B cell (primary cell): ENCODE measurements at regions not wholly inside any gene's neighbourhood (a gene's known extent, or its start where the extent isn't known, plus 50 kb on each side); places are given as distances from the start of the nearest gene placed in this dataset.

ENCODE experiments used
- ATAC-seq: fragments of 200-7000 bp; cut with Tn5 transposase; one replicate; pipeline ENCODE4 v1.10.0; 2021; ENCODE audit warnings: low read depth, mild to moderate bottlenecking, moderate number of reproducible peaks, moderate library complexity
- CTCF ChIA-PET: fragments of 350-600 bp; sonication (Branson Sonifier 250); formaldehyde crosslinking; loops from one replicate; lab custom pipeline; 2021; ENCODE audit warnings: antibody characterized with exemption, inconsistent platforms; lab: Charles Lee
- POLR2A ChIA-PET: fragments of 350-600 bp; sonication (Branson Sonifier 250); formaldehyde crosslinking; loops from one replicate; lab custom pipeline; 2021; ENCODE audit warnings: antibody characterized with exemption; lab: Charles Lee
- DNase-seq: peaks from one replicate; pipeline ENCODE4 v3.0.0; 2013
- H2AFZ ChIP-seq: 2 replicates; pipeline ENCODE4 v1.6.1; 2012; ENCODE audit warnings: mild to moderate bottlenecking, low read depth, low read length; ENCODE audit not compliant: insufficient read depth, poor library complexity, severe bottlenecking
- H3K27ac ChIP-seq, 2 donors: 1 replicate in 1 of 2; 2 replicates in 1 of 2; pipeline ENCODE4 v1.5.1; 2012 to 2013; ENCODE audit warnings: low read length in 2 of 2, mild to moderate bottlenecking in 2 of 2, moderate library complexity in 1 of 2
- H3K27me3 ChIP-seq, 4 experiments: fragments of 200-600 bp in 1 of 4; sonication (generic) in 1 of 4; replicated peaks in 1 of 4; 1 replicate in 2 of 4; 2 replicates in 2 of 4; pipeline versions ENCODE4 v1.6.1 to v1.7.0; 2013 to 2016; ENCODE audit warnings: low read length in 3 of 4, mild to moderate bottlenecking in 2 of 4, mixed read lengths in 1 of 4, moderate library complexity in 1 of 4; ENCODE audit not compliant: insufficient read depth in 4 of 4, control insufficient read depth in 3 of 4; ENCODE audit errors: control extremely low read depth in 1 of 4
- H3K36me3 ChIP-seq, 2 experiments: replicated peaks in 1 of 2; 1 replicate in 1 of 2; 2 replicates in 1 of 2; pipeline versions ENCODE4 v1.6.1 to v1.7.1; 2013; ENCODE audit warnings: low read length in 1 of 2; ENCODE audit not compliant: insufficient read depth in 2 of 2, control insufficient read depth in 1 of 2; ENCODE audit errors: control extremely low read depth in 1 of 2, extremely low read depth in 1 of 2
- H3K4me1 ChIP-seq, 2 donors: fragments of 200-600 bp in 1 of 2; sonication (generic) in 1 of 2; 1 replicate in 1 of 2; 2 replicates in 1 of 2; pipeline versions ENCODE4 v1.5.1 to v1.6.1; 2013 to 2017; ENCODE audit warnings: low read length in 2 of 2; ENCODE audit not compliant: control insufficient read depth in 2 of 2, insufficient read depth in 2 of 2
- H3K4me2 ChIP-seq: replicated peaks from 2 replicates; pipeline ENCODE3; 2012; ENCODE audit warnings: mild to moderate bottlenecking, low read depth, low read length; ENCODE audit not compliant: poor library complexity, severe bottlenecking
- H3K4me3 ChIP-seq, 5 experiments: fragments of 200-600 bp in 1 of 5; sonication (generic) in 1 of 5; 1 replicate in 3 of 5; 2 replicates in 2 of 5; pipeline versions ENCODE4 v1.5.1 to v1.7.0; 2011 to 2016; ENCODE audit warnings: low read length in 4 of 5, mild to moderate bottlenecking in 4 of 5, low read depth in 2 of 5, control low read depth in 1 of 5, moderate library complexity in 1 of 5; ENCODE audit not compliant: insufficient read depth in 1 of 5; ENCODE audit errors: control extremely low read depth in 1 of 5, extremely low read depth in 1 of 5
- H3K79me2 ChIP-seq: fragments of 200-600 bp; sonication (generic); one replicate; pipeline ENCODE4 v1.6.0; 2016; ENCODE audit warnings: low read length; ENCODE audit not compliant: control insufficient read depth, insufficient read depth
- H3K9ac ChIP-seq: fragments of 200-600 bp; sonication (generic); 2 replicates; pipeline ENCODE4 v1.6.1; 2017; ENCODE audit warnings: mild to moderate bottlenecking, low read length, moderate library complexity
- H3K9me3 ChIP-seq, 3 donors: one replicate each; pipeline versions ENCODE4 v1.6.1 to v1.7.1; 2013; ENCODE audit warnings: low read length in 2 of 3; ENCODE audit not compliant: control insufficient read depth in 2 of 3, insufficient read depth in 1 of 3; ENCODE audit errors: control extremely low read depth in 1 of 3
- H4K20me1 ChIP-seq: 2 replicates; pipeline ENCODE4 v1.6.0; 2012; ENCODE audit warnings: mild to moderate bottlenecking, low read length; ENCODE audit not compliant: insufficient read depth, control insufficient read depth, poor library complexity, severe bottlenecking
- H3K27ac Mint-ChIP-seq: one replicate; pipeline ENCODE4 v1.8.0; 2021; ENCODE audit warnings: mixed read lengths
- H3K27me3 Mint-ChIP-seq: one replicate; pipeline ENCODE4 v1.8.0; 2021; ENCODE audit warnings: mixed read lengths
- H3K4me1 Mint-ChIP-seq: one replicate; pipeline ENCODE4 v1.8.0; 2021; ENCODE audit warnings: mixed read lengths
- H3K4me3 Mint-ChIP-seq: one replicate; pipeline ENCODE4 v1.8.0; 2021; ENCODE audit warnings: mixed read lengths
- H3K9me3 Mint-ChIP-seq: one replicate; pipeline ENCODE4 v1.8.0; 2022; ENCODE audit warnings: mixed read lengths; ENCODE audit not compliant: insufficient read depth
- CTCF ChIP-seq: fragments of 200-600 bp; IDR thresholded peaks from one replicate; pipeline ENCODE4 v1.8.0; 2022; ENCODE audit warnings: antibody characterized with exemption, mild to moderate bottlenecking
- EZH2 ChIP-seq: IDR thresholded peaks from 2 replicates; pipeline ENCODE4 v1.6.1; 2012; ENCODE audit warnings: borderline replicate concordance, low read depth, mild to moderate bottlenecking, moderate library complexity, low read length; ENCODE audit not compliant: insufficient read depth, poor library complexity, severe bottlenecking
- WGBS: methylation state at CpG from one replicate; pipeline ENCODE4 v1.1.5; 2013; ENCODE audit warnings: missing lambda C conversion rate; ENCODE audit not compliant: insufficient coverage; 5-methylcytosine and 5-hydroxymethylcytosine counted together
- intact Hi-C: fragments of 100-400 bp; cut with micrococcal nuclease; formaldehyde crosslinking; loops from one replicate; pipeline ENCODE4 v1.10.0; 2022

DNA sequence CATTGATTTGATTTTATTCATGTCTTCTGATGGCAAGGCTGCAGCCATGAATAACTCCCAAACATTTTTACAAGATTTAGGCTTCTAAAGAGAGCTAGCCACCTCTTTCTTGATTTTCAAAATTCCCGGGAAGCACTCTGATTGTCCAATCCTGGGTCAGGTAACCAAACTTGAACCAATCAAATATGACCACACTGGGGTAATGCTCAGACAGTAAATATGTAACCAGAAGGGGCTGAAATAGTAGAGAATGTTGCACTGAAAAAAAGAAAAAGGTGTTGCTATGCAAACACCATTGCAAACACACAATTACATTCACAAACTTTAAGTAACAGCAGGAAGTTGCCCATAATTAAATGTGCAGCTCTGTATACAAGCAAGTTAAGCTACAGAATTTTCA is 112.9 kb upstream of the IQCM start:
- ATAC-seq (no peak), DNase-seq (no peak)
- no peak overlapping the region for H3K27ac ChIP-seq
- H3K9me3 ChIP-seq: no peaks in the 10 kb centered on the region
- no peaks in the 10 kb centered on the region for H3K27me3 ChIP-seq
- Mint-ChIP-seq H3K27me3 (peaks cover under 1% of the 10 kb centered on the region), H3K27ac (no peak overlapping the region), H3K9me3 (no peaks in the 10 kb centered on the region), H3K4me1 (no peaks in the 10 kb centered on the region), H3K4me3 (no peak overlapping the region)
- H2AFZ ChIP-seq: no peak overlapping the region
- H3K4me3 ChIP-seq: no peak overlapping the region
- whole genome bisulfite sequencing: no CpG with 5 or more reads among the region's 1 CpG
- no peak for TF ChIP-seq CTCF
- CTCF ChIA-PET: no interaction called here
- no peak overlapping the region for H3K9ac ChIP-seq
- intact Hi-C loops: no loop called here
- no peaks in the 10 kb centered on the region for H3K36me3 ChIP-seq
- no peaks in the 10 kb centered on the region for H3K79me2 ChIP-seq
- no peaks in the 10 kb centered on the region for H4K20me1 ChIP-seq
- POLR2A ChIA-PET: no interaction called here
- no peak overlapping the region for H3K4me2 ChIP-seq
- no peaks in the 10 kb centered on the region for H3K4me1 ChIP-seq

DNA sequence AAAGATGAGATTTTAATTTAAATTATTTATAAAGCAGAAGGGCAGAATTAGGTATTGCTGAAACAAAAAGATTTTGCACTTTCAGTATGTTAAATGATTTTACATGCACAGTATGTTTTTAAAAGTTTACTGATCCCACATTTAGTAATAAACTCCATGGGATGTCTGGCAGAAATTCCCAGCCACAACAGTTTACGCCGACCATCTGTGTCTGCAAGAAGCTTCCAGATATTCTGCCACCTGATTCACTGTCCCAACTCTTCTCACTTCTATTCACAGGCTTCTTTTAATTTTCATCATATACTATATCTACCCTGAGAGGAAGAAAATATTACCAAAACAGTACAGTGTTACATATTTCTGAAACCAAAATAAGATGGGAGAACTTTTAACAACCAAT is 115.8 kb upstream of the IQCM start:
- no peaks in the 10 kb centered on the region for H4K20me1 ChIP-seq
- no peaks in the 10 kb centered on the region for H3K4me1 ChIP-seq
- Mint-ChIP-seq H3K4me3 (no peak overlapping the region), H3K4me1 (no peaks in the 10 kb centered on the region), H3K27me3 (peaks cover 3% of the 10 kb centered on the region), H3K27ac (no peak overlapping the region), H3K9me3 (no peaks in the 10 kb centered on the region)
- WGBS: 69% methylated on average over 2 of the region's 2 CpGs
- H3K4me2 ChIP-seq: no peak overlapping the region
- ChIA-PET POLR2A (no interaction called here), CTCF (no interaction called here)
- TF ChIP-seq EZH2 (no peak), CTCF (no peak)
- intact Hi-C loops: no loop called here
- H3K4me3 ChIP-seq: no peak overlapping the region
- no peaks in the 10 kb centered on the region for H3K27me3 ChIP-seq
- H3K9me3 ChIP-seq: no peaks in the 10 kb centered on the region
- DNase-seq (no peak), ATAC-seq (no peak)
- H3K9ac ChIP-seq: no peak overlapping the region
- H3K27ac ChIP-seq: no peak overlapping the region
- H3K79me2 ChIP-seq: no peaks in the 10 kb centered on the region
- H2AFZ ChIP-seq: no peak overlapping the region
- H3K36me3 ChIP-seq: no peaks in the 10 kb centered on the region
